ENCODE measurements at regions not wholly inside any gene's neighbourhood (a gene's known extent, or its start where the extent isn't known, plus 50 kb on each side); places are given as distances from the start of the nearest gene placed in this dataset.

DNA sequence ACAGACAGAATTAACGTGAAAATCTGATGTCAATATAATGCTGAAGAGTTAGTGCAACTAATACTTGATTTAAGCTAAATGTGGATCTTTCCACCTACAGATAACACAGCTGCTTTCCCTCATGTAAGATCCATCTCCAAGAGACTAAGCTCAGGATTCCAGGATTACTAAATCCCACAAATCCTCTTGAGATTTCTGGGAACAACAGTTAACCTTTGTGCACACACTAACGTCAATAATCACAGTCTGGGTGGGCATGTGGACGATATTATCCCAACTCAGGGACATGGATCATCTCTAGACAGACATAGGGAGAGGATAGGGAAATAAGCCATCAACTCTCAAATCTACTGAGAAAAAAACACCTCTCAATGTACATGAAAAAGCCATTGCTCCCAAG lies 432.6 kb downstream of the SATB2 start:
- Histone ChIP-seq H3K4me1 (no peaks in the 10 kb centered on the region), H3K4me3 (no peak overlapping the region), H3K27me3 (peaks cover 0 to 2% (median 0%) of the 10 kb centered on the region in 7 donors), H3K9me3 (peaks cover 0 to 10% (median 0%) of the 10 kb centered on the region in 11 donors), H3K36me3 (no peaks in the 10 kb centered on the region), H3K27ac (no peak overlapping the region)
- 66 to 67% methylated on average over 3 of the region's 3 CpGs for WGBS, 2 donors
- intact Hi-C loops (cut with DNase I), result no loop called here
- TF ChIP-seq, protein P1, sequence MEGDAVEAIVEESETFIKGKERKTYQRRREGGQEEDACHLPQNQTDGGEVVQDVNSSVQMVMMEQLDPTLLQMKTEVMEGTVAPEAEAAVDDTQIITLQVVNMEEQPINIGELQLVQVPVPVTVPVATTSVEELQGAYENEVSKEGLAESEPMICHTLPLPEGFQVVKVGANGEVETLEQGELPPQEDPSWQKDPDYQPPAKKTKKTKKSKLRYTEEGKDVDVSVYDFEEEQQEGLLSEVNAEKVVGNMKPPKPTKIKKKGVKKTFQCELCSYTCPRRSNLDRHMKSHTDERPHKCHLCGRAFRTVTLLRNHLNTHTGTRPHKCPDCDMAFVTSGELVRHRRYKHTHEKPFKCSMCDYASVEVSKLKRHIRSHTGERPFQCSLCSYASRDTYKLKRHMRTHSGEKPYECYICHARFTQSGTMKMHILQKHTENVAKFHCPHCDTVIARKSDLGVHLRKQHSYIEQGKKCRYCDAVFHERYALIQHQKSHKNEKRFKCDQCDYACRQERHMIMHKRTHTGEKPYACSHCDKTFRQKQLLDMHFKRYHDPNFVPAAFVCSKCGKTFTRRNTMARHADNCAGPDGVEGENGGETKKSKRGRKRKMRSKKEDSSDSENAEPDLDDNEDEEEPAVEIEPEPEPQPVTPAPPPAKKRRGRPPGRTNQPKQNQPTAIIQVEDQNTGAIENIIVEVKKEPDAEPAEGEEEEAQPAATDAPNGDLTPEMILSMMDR (IDR thresholded peaks at IDR 0.05), result no peak
- DNase-seq (no peak), ATAC-seq (no peak)

DNA sequence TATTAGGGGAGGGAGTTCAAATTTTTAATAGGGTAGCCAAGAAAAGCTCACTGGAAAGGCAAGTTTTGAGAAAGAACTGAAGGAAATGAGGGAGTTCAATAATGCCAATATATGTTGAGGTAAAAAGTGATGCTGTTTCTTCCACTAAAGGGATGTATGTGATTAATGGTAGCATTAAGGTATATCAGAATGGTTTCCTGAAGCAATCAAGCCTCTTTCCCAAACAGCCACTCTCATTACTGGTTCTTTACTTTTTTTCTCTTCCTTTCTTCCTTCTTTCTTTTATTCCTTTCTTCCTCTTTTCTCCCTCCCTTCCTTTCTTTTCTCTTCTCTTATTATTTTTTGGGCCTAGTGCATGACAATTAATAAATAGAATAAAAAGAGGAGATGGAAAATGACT lies 433.5 kb downstream of the SATB2 start:
- H3K4me3 ChIP-seq, result no peak overlapping the region
- peaks cover 0 to 2% (median 0%) of the 10 kb centered on the region in 7 donors for H3K27me3 ChIP-seq
- H3K4me1 ChIP-seq, result no peaks in the 10 kb centered on the region
- peaks cover 0 to 8% (median 0%) of the 10 kb centered on the region in 11 donors for H3K9me3 ChIP-seq
- no peak overlapping the region for H3K27ac ChIP-seq
- TF ChIP-seq, protein P1 (IDR thresholded peaks at IDR 0.05), result no peak
- no peak for ATAC-seq
- intact Hi-C loops (cut with DNase I), result no loop called here
- no peak for DNase-seq
- no peaks in the 10 kb centered on the region for H3K36me3 ChIP-seq

DNA sequence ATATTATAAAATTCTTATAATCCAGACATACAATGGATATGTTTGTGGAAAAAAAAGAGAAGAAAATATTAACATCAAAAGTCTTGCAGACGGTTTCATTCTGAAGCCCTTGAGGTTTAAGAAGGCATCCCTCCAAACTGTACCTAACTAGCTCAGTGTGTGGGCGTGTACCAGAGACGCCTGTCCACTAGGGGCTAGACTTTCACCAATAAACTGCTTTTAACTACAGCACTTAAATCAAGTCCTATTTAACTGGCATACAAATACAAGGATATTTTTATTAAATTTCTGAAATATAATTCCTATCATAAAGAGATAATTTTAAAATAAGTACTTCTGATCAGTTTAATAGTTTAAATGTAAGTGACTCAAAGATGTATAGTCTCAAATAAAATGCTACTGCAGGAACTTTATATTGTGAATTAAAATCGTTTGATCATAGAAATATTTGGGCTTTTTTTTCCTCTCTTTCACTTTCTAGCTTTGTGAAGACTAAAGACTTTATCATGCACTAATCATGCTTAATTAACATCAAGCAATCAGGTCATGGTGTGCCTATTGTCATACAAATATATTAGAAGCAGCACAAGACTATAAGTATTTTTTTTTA lies 437.7 kb downstream of the SATB2 start:
- H3K27ac ChIP-seq, result no peak overlapping the region
- no peak for ATAC-seq
- WGBS, 2 donors, result 24 to 26% methylated on average over 4 of the region's 4 CpGs
- no peaks in the 10 kb centered on the region for H3K4me1 ChIP-seq
- H3K36me3 ChIP-seq, result no peaks in the 10 kb centered on the region
- peaks cover 0 to 2% (median 0%) of the 10 kb centered on the region in 7 donors for H3K27me3 ChIP-seq
- no peak overlapping the region for H3K4me3 ChIP-seq
- intact Hi-C loops (cut with DNase I), result no loop called here
- TF ChIP-seq, protein P1 (IDR thresholded peaks at IDR 0.05), result peak in 4 of 9 donors; percentile 14 to 35 (median 20)
- no peak for DNase-seq
- no peaks in the 10 kb centered on the region for H3K9me3 ChIP-seq

DNA sequence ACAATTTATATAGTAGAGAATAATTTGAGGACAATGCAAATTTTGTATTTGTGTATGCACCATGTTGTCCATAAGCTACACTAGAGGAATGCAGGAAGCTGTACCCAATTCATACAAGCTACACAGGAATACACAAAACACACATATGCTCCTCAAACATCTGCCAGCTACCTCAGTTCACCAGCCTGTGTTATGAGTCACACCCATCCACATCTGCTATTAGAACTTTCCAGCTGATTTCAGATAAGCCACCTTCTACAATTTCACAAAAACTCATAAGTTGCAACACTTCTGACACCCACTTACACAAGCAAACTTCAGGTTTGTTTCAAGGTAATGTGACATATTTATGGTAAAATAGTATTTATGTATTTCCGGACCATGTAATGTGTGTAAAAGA lies 438.9 kb downstream of the SATB2 start:
- no peak for DNase-seq
- Histone ChIP-seq H3K36me3 (no peaks in the 10 kb centered on the region), H3K9me3 (no peaks in the 10 kb centered on the region), H3K4me1 (no peaks in the 10 kb centered on the region), H3K4me3 (no peak overlapping the region), H3K27me3 (peaks cover 0 to 2% (median 0%) of the 10 kb centered on the region in 7 donors), H3K27ac (no peak overlapping the region)
- TF ChIP-seq, protein P1 (IDR thresholded peaks at IDR 0.05), result no peak
- WGBS, 2 donors, result 0% methylated on average over 1 of the region's 1 CpG
- intact Hi-C loops (cut with DNase I), result no loop called here
- ATAC-seq, result no peak
